ENCODE measurements at regions not wholly inside any gene's neighbourhood (a gene's known extent, or its start where the extent isn't known, plus 50 kb on each side); places are given as distances from the start of the nearest gene placed in this dataset.

DNA sequence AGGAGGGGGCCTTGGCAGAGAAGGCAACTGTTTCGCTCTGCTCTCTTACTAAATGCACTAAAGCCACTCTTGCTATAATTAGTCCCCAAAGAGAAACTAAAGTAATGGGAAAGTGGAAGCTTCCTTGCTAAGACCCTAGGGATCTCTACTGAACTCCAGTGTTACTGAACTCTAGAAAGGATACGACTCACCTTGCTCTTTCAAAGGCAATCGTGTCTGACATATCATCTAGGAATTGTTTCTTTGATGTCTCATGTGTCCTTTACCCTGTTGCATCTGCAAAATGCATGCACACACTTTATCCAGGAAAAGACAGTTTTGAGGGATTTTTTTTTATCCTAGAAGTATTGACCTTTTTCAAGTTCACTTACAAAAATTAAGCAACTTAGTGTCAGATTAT lies 148.1 kb upstream of the FAM9B start:
- no peak for TF ChIP-seq EZH2 (IDR thresholded peaks at IDR 0.05; ENCODE audit: insufficient read depth, poor library complexity, severe bottlenecking)
- TF ChIP-seq EZH2phosphoT487 (IDR thresholded peaks at IDR 0.05; ENCODE audit: insufficient read depth, low read depth) = no peak

All from GM23248 (cell line).